Osteoblast (primary cell): ENCODE measurements at regions not wholly inside any gene's neighbourhood (a gene's known extent, or its start where the extent isn't known, plus 50 kb on each side); places are given as distances from the start of the nearest gene placed in this dataset.

Source experiments
- DNase-seq: peaks from one replicate; pipeline ENCODE4 v3.0.0; 2011; ENCODE audit warnings: low spot score, mixed read lengths; ENCODE audit not compliant: insufficient read length; ENCODE audit errors: missing footprints
- H2AFZ ChIP-seq: 2 replicates; pipeline ENCODE4 v1.6.0; 2011; ENCODE audit warnings: mild to moderate bottlenecking, low read length
- H3K27ac ChIP-seq: 2 replicates; pipeline ENCODE4 v1.5.1; 2011; ENCODE audit warnings: mild to moderate bottlenecking, low read depth, low read length, moderate library complexity
- H3K27me3 ChIP-seq: 2 replicates; pipeline ENCODE4 v1.6.0; 2012; ENCODE audit warnings: mild to moderate bottlenecking, control low read depth, inconsistent platforms, low read length, moderate library complexity; ENCODE audit not compliant: insufficient read depth
- H3K36me3 ChIP-seq: 2 replicates; pipeline ENCODE4 v1.5.1; 2011; ENCODE audit warnings: mild to moderate bottlenecking, low read length, control low read depth, moderate library complexity; ENCODE audit not compliant: insufficient read depth
- H3K4me1 ChIP-seq: 2 replicates; pipeline ENCODE4 v1.5.1; 2011; ENCODE audit warnings: mild to moderate bottlenecking, low read length, control low read depth, moderate library complexity; ENCODE audit not compliant: insufficient read depth
- H3K4me2 ChIP-seq: 2 replicates; pipeline ENCODE4 v1.6.0; 2011; ENCODE audit warnings: mild to moderate bottlenecking, low read length; ENCODE audit not compliant: insufficient read depth
- H3K4me3 ChIP-seq: fragments of 200-600 bp; sonication (generic); 3 replicates; pipeline ENCODE4 v1.5.1; 2012; ENCODE audit warnings: mild to moderate bottlenecking, low read length, inconsistent platforms; ENCODE audit not compliant: insufficient read depth
- H3K79me2 ChIP-seq: 2 replicates; pipeline ENCODE4 v1.6.0; 2012; ENCODE audit warnings: mild to moderate bottlenecking, low read length, control low read depth, inconsistent platforms; ENCODE audit not compliant: insufficient read depth
- H3K9me3 ChIP-seq: 2 replicates; pipeline ENCODE4 v1.5.1; 2011; ENCODE audit warnings: low read depth, low read length, control low read depth
- H4K20me1 ChIP-seq: 2 replicates; pipeline ENCODE4 v1.6.0; 2012; ENCODE audit warnings: mild to moderate bottlenecking, low read length, control low read depth; ENCODE audit not compliant: insufficient read depth
- TF ChIP-seq, protein P1 (sequence below): IDR thresholded peaks from 2 replicates; pipeline ENCODE4 v1.5.1; 2011; ENCODE audit warnings: mild to moderate bottlenecking, low read depth, low read length, moderate library complexity; ENCODE audit errors: extremely low read depth

DNA sequence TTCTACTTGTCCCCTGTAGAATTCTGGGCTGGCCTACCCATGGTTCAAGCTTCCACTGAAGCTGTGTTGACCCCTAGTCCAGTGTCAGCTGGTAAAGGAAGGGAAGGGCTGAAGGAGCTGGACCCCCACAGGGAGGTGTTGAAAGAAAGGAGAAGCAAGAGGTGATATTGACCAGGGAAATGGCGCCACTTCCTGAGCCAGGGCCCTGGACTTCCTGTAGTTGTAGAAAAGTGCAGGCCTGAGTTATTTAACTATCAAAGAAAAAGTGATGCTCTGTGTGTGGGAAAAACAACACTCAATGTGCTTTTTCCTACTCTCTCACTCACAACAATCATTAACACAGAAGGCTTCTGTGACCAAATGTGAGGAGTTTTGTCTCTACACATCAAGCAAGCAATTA, 60.0 kb upstream of the IER3 start:
- Histone ChIP-seq H3K4me1 (peaks cover 8% of the 10 kb centered on the region), H4K20me1 (no peaks in the 10 kb centered on the region), H3K79me2 (no peaks in the 10 kb centered on the region), H3K4me3 (no peak overlapping the region), H3K4me2 (no peak overlapping the region), H2AFZ (no peak overlapping the region), H3K27me3 (no peaks in the 10 kb centered on the region), H3K36me3 (no peaks in the 10 kb centered on the region), H3K27ac (no peak overlapping the region), H3K9me3 (no peaks in the 10 kb centered on the region)
- DNase-seq = no peak
- TF ChIP-seq, protein P1, sequence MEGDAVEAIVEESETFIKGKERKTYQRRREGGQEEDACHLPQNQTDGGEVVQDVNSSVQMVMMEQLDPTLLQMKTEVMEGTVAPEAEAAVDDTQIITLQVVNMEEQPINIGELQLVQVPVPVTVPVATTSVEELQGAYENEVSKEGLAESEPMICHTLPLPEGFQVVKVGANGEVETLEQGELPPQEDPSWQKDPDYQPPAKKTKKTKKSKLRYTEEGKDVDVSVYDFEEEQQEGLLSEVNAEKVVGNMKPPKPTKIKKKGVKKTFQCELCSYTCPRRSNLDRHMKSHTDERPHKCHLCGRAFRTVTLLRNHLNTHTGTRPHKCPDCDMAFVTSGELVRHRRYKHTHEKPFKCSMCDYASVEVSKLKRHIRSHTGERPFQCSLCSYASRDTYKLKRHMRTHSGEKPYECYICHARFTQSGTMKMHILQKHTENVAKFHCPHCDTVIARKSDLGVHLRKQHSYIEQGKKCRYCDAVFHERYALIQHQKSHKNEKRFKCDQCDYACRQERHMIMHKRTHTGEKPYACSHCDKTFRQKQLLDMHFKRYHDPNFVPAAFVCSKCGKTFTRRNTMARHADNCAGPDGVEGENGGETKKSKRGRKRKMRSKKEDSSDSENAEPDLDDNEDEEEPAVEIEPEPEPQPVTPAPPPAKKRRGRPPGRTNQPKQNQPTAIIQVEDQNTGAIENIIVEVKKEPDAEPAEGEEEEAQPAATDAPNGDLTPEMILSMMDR = no peak

- H3K27me3 ChIP-seq = no peaks in the 10 kb centered on the region
- H2AFZ ChIP-seq = peak overlapping the region; percentile 59
- H3K9me3 ChIP-seq = no peaks in the 10 kb centered on the region
- H3K36me3 ChIP-seq = no peaks in the 10 kb centered on the region
- H3K27ac ChIP-seq = no peak overlapping the region
- peaks cover 8% of the 10 kb centered on the region for H3K4me1 ChIP-seq
- H3K4me2 ChIP-seq = no peak overlapping the region
- H3K4me3 ChIP-seq = no peak overlapping the region
- no peaks in the 10 kb centered on the region for H4K20me1 ChIP-seq
- no peaks in the 10 kb centered on the region for H3K79me2 ChIP-seq
- no peak for DNase-seq
- TF ChIP-seq, protein P1 = no peak
These were observed 58.4 kb upstream of the IER3 start for GRCh38 chr6:30802731-30803130.

DNA sequence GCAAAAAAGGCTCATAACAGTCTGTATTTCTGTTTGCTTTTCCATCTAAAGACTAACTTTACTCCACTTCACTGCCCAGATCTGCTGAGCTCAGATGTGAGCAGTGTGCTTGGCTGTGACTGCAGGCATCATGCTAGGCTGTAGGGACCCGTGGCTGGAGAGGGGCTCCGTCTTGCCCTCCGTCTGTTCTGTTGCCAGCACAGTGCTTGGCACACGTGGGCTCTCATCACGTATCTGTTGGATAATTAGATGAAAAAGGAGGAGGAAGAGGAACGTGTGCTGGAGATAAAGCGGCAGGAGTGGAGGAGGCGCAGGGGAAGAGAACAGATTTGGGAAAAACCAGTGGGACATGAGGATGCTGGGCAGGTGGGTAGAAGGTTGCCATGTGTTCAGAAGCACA, 57.6 kb upstream of the IER3 start:
- TF ChIP-seq, protein P1 = no peak
- Histone ChIP-seq H3K4me3 (no peak overlapping the region), H3K4me2 (no peak overlapping the region), H3K27me3 (no peaks in the 10 kb centered on the region), H3K27ac (no peak overlapping the region), H3K4me1 (peaks cover 8% of the 10 kb centered on the region), H2AFZ (no peak overlapping the region), H3K36me3 (no peaks in the 10 kb centered on the region), H3K9me3 (no peaks in the 10 kb centered on the region), H4K20me1 (no peaks in the 10 kb centered on the region), H3K79me2 (no peaks in the 10 kb centered on the region)
- DNase-seq = no peak

- H3K4me2 ChIP-seq = no peak overlapping the region
- peak; percentile 64 for DNase-seq
- H3K4me3 ChIP-seq = no peak overlapping the region
- peaks cover 8% of the 10 kb centered on the region for H3K4me1 ChIP-seq
- peak overlapping the region; percentile 27 for H3K27ac ChIP-seq
- H3K27me3 ChIP-seq = no peaks in the 10 kb centered on the region
- no peaks in the 10 kb centered on the region for H3K9me3 ChIP-seq
- H2AFZ ChIP-seq = peak overlapping the region; percentile 71
- TF ChIP-seq, protein P1 = no peak
- no peaks in the 10 kb centered on the region for H3K36me3 ChIP-seq
- H4K20me1 ChIP-seq = no peaks in the 10 kb centered on the region
- H3K79me2 ChIP-seq = no peaks in the 10 kb centered on the region
These were observed 56.5 kb upstream of the IER3 start for GRCh38 chr6:30800871-30801270.
